Hepatocyte (in vitro differentiated cells): ENCODE measurements at regions not wholly inside any gene's neighbourhood (a gene's known extent, or its start where the extent isn't known, plus 50 kb on each side); places are given as distances from the start of the nearest gene placed in this dataset.

ENCODE experiments used
- EZH2 ChIP-seq: fragments of 200-600 bp; sonication (generic); IDR thresholded peaks from 2 replicates; pipeline ENCODE4 v1.6.1; 2016; ENCODE audit warnings: antibody characterized with exemption, mild to moderate bottlenecking, borderline replicate concordance
- EZH2phosphoT487 ChIP-seq: fragments of 200-600 bp; sonication (generic); IDR thresholded peaks from one replicate; pipeline ENCODE4 v1.6.1; 2018; ENCODE audit warnings: antibody characterized with exemption, mild to moderate bottlenecking, low read depth, moderate library complexity; ENCODE audit not compliant: unreplicated experiment, severe bottlenecking
- TF ChIP-seq, protein P1 (sequence below): fragments of 200-600 bp; sonication (generic); IDR thresholded peaks from 2 replicates; pipeline ENCODE4 v1.5.1; 2016; ENCODE audit warnings: antibody characterized with exemption, mild to moderate bottlenecking; ENCODE audit not compliant: poor library complexity

DNA sequence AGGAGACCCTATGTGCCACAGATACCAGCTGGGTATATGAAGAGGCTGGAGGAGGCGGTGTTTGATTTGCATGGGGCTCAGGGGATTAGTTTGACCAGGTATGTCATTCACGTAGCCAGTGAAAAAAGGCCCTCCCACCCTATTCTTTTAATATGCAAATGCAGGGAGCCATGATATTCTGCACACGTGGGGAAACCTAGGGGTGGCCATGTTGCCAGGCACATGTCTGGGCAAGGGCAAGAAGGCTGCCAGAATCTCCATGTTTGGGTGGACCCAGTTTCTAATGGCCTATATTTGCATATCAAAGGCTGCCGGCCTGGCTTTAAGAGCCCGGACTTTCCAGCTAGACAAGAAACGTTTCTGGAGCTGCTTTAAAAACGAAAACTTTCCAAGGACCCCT, 60.4 kb downstream of the SOX4 start:
- TF ChIP-seq EZH2 = no peak
- TF ChIP-seq, protein P1, sequence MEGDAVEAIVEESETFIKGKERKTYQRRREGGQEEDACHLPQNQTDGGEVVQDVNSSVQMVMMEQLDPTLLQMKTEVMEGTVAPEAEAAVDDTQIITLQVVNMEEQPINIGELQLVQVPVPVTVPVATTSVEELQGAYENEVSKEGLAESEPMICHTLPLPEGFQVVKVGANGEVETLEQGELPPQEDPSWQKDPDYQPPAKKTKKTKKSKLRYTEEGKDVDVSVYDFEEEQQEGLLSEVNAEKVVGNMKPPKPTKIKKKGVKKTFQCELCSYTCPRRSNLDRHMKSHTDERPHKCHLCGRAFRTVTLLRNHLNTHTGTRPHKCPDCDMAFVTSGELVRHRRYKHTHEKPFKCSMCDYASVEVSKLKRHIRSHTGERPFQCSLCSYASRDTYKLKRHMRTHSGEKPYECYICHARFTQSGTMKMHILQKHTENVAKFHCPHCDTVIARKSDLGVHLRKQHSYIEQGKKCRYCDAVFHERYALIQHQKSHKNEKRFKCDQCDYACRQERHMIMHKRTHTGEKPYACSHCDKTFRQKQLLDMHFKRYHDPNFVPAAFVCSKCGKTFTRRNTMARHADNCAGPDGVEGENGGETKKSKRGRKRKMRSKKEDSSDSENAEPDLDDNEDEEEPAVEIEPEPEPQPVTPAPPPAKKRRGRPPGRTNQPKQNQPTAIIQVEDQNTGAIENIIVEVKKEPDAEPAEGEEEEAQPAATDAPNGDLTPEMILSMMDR = no peak
- no peak for TF ChIP-seq EZH2phosphoT487
